COR-L47 (cell line): ENCODE measurements at regions not wholly inside any gene's neighbourhood (a gene's known extent, or its start where the extent isn't known, plus 50 kb on each side); places are given as distances from the start of the nearest gene placed in this dataset.

Experiments used
- DNase-seq: peaks from one replicate; lab custom pipeline; 2025; lab: John Stamatoyannopoulos, UW

GRCh38 chr3:34239875-34240274 is 441.4 kb downstream of the PDCD6IP start:
- DNase-seq = no peak

- DNase-seq = no peak
Measured at GRCh38 chr3:34247401-34247800, 449.0 kb downstream of the PDCD6IP start.

DNA sequence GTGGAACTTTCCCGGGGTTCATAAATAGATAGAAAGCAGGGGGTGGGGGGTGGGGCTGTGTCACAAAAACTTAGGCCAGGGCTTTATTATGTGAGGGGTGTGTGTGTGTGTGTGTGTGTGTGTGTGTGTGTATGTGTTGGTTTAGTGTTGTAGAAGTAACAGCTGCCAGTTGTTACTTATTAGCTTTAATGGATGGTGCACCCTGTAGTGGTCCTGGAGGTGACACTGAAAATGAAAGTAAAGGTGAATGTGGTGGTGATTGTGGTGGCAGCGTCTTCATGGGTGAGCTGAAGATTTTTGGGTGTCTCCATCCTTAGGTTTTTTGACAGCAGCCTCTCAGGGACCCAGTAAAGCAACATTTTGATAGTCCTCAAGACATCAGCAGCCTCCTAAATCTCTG is 449.9 kb downstream of the PDCD6IP start:
- no peak for DNase-seq

DNA sequence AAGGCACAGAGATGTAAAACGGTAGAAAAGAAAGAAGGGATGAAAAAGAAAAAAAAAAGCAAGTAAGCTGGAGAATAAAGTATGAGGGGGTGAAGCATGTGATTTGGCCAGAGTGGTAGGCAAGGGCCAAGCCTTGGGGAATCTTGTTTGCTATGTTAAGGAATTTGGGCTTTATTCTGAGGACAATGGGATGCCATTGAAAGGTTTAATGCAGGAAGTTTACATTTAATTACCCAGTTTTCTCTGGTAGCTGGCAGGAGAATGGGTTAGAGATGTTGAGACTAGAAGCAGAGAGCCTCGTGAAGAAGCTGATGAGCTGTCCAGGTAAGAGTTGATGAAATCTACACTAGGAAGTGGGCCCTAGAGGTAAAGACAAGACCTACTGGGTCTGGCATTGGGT is 455.9 kb downstream of the PDCD6IP start:
- DNase-seq = no peak

GRCh38 chr3:34256021-34256420 is 457.6 kb downstream of the PDCD6IP start:
- DNase-seq = peak; percentile 54

DNA sequence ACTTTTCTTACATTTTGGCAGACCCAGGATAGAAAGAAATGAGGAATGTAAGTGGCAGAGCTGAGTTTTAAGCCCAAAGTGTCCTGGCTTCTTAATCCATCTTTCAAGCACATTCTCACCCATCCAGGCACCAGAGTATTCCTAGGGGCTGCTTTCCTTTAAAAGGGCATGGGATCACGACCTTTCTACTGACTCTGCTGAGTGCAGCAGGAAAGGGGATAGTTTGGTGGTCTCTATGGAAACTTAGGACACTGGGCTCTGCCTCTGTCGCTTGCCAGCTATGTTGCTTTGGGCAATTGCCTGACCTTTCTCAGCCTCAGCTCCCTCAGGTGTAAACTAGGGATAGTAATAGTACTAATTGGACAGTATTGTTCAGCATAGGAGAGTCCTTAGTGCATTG is 458.4 kb downstream of the PDCD6IP start:
- DNase-seq = no peak

DNA sequence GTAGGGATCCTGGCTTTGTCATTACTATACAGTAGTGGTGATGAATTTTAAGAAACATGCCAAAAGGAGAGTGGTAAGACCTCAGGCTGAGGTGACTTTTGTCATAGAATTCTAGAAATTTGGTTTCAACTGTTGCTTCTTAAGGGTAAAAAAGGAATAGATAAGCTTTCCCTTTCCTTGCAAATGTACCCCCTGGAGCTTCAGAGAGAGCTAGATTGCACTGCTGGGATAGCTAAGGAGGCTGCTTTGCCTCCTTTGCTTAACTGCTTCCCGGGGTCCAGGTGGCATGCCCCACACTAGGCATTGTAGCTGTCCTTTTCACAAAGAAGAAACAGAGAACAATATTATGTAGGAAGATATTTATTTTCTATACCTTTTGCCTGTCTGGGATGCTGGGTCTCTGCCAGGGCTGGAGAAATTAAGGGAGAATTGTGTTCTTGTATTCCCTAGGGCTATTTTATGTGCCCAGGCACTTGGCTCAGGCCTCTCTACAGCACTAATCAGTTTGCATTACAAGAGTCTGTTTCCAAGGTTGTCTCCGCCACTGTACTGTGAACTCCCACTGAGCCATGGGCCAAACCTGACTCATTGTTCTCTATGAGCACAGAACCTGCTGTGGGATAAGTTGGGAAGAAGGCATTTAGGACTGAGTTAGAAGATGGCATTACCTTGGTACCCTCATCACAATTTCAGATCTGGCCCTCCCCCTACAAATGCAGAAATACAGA is 460.0 kb downstream of the PDCD6IP start:
- DNase-seq = peak; percentile 11

GRCh38 chr3:34260271-34261000 is 462.0 kb downstream of the PDCD6IP start:
- no peak for DNase-seq

DNA sequence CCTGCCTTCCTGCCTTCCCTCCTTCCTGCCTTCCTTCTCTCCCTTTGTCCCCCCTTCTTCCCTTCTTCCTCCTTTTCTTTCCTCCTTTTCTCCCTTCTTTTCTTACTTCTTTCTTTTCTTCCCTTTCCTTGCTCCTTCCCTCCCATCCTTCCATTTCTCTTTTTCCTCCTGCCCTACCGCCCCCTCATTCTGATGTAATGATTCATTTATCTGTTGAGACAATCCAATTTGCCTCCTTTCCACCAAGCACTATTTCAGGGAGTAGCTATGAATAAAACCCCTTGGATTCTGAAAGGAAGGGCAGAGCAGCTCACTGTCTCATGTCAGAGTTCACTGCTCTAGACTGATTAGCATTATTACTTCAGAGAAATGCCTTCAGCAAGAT is 462.6 kb downstream of the PDCD6IP start:
- no peak for DNase-seq

- no peak for DNase-seq
Measured at GRCh38 chr3:34263101-34263621, 464.7 kb downstream of the PDCD6IP start.

- DNase-seq = no peak
Measured at GRCh38 chr3:34264337-34265041, 466.1 kb downstream of the PDCD6IP start.

- DNase-seq = no peak
Measured at GRCh38 chr3:34267088-34267487, 468.7 kb downstream of the PDCD6IP start.

GRCh38 chr3:34268032-34268709 is 469.7 kb downstream of the PDCD6IP start:
- DNase-seq = no peak

DNA sequence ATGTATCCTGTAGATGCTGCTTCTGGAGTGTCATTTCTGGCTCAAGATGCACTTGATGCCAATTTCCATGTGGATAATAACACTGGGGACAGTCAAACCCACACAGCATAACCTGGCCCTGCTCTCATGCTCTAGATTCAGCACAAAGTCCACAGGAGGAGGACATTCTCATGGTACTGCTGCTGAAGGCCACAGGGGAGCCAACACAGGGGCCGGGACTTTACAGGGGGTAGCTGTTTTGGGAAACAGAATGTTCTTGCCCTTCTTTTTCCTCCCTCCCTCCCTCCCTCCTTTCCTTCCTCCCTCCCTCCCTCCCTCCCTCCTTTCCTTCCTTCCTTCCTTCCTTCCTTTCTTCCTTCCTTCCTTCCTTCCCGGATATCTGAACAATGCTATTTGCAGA is 477.4 kb downstream of the PDCD6IP start:
- DNase-seq = no peak

GRCh38 chr3:34276342-34276741 is 477.9 kb downstream of the PDCD6IP start:
- no peak for DNase-seq

GRCh38 chr3:34277110-34277509 is 478.7 kb downstream of the PDCD6IP start:
- no peak for DNase-seq

- no peak for DNase-seq
Measured at GRCh38 chr3:34279901-34280300, 481.5 kb downstream of the PDCD6IP start.

GRCh38 chr3:34283751-34284150 is 485.3 kb downstream of the PDCD6IP start:
- no peak for DNase-seq

DNA sequence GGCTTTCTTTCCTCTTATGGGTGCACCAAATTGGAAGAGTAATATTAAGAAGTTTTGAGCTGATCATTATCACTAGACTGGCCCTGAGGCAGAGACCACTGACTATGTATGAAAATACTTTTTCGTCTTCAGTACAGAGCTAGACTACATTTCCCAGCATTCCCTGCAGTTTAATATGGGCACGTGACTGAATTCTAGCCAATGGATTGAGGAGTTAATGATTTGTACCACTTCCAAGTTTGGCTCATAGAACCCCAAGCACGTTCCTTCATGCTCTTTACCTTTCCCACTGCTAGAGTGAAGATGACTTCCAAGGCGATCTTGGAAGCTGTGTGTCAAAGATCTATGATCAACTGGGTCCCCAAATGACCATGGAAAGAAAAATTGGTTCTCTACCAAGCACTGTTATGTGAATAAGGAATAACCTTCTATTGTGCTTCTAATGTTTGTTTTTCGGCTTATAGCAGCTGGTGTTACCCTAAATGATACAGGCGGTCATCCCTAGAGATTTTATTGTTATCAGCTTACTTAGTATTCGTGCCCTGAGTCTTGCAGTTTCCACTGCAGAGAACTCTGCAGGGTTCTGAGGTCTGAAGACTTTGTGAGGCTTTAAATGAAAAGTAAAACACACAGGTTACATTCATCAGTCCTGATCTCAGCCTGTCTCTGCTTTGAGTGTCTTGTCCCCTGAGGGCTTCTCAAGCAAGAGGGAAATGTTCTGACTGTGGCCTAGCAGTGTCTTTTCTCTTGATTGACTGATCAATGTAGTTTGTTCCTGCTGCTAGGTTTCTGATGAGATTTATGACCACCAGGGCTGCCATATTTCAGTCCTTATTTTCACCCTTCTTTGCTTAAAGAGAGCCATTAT is 486.8 kb downstream of the PDCD6IP start:
- no peak for DNase-seq

DNA sequence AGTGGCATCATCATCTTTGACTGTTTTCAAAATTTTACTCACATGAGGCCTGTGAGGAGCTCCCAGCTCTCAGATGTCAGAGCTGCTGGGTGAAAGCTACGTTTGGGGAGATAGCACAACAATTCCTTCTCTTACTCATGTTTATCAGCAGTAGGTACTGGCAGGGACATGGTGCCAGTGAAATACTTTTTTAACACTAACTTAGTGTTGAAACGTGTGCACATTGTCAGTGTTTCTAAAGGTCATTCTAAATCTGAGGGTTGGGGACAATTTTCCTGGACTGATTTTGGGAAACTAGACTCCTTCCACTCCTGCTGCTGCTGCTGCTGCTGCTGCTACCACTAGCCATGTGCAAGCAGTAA is 487.4 kb downstream of the PDCD6IP start:
- DNase-seq = no peak

GRCh38 chr3:34292605-34293300 is 494.3 kb downstream of the PDCD6IP start:
- no peak for DNase-seq
